HS-5 (cell line): ENCODE measurements at regions not wholly inside any gene's neighbourhood (a gene's known extent, or its start where the extent isn't known, plus 50 kb on each side); places are given as distances from the start of the nearest gene placed in this dataset.

ENCODE experiments used
- DNase-seq: peaks from one replicate; pipeline ENCODE4 v3.0.0-alpha.2; 2012; ENCODE audit warnings: low read depth

- DNase-seq, result no peak
Measured at GRCh38 chr1:239538239-239538988, 152.0 kb downstream of the CHRM3 start.

DNA sequence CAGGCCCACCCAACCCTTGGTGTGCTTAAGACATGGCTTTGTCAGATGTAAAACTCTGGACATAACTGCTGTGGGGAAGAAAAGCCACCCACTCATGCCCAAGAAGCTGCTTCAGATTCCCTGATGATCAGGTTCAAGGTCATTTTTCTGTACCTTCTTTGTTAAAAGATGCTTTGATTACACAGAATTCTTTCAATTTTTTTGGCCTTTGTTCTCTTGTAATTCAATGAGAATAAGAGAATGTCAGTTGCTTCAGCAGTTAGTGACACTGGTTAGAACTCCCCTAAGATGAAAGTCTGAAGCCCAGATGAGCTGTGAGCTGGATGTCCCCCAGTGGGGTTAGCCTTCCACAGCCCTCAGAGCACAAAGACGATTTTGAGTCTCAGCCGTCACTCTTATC lies 152.7 kb downstream of the CHRM3 start:
- no peak for DNase-seq

DNA sequence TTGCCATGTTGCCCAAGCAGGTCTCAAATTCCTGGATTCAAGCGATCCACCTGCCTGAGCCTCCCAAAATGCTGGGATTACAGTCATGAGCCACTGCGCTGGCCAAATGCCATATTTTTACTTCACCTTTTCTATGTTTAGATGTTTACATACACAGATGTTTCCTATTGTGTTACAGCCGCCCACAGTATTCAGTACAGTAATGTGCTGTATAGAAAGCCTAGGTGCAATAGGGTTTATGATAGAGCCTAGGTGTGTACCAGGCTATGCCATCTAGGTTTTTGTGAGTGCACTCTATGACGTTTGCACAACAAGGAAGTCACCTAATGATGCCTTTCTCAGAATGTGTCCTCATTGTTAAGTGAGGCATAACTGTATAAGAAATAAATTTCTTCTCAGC lies 153.4 kb downstream of the CHRM3 start:
- no peak for DNase-seq

GRCh38 chr1:239543873-239544272 lies 157.5 kb downstream of the CHRM3 start:
- no peak for DNase-seq

DNA sequence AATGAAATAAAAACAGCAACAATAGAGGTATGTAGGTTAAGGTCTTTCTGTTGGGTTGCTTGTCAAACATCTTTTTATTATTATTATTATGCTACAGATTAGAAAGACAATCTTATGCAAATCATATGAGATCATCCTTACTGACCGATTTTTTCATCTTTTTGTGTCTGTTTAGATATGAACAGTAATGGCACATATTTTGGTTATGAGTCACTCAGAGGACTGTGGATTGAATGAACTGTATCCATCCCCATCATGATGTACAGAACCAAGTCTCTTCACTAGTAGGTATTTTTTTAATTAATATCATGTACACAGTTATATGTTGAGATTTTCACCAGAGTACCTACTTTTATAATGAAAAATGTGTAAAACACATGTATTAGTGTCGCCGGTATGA lies 159.1 kb downstream of the CHRM3 start:
- peak; percentile 64 for DNase-seq

DNA sequence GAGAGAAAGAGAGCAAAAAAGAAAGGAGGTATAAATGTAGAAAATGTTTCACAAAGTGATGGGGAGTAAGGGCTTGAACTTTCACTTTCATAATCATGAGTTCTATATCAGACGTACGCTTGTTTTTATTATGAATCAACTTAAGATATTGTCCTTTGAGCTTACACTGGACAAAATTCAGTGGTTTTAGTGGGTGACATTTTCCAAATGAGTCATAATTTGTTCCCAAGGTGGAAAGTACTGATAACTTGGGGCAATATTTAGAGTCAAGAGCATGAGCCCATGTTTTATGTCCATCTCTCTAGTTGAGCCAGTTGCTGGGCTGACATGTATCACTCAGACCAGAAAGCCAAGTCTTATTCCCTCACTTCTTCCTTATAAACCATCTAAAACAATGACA lies 161.6 kb downstream of the CHRM3 start:
- DNase-seq, result no peak

- DNase-seq, result peak; percentile 9
Measured at GRCh38 chr1:239550178-239550577, 163.8 kb downstream of the CHRM3 start.

DNA sequence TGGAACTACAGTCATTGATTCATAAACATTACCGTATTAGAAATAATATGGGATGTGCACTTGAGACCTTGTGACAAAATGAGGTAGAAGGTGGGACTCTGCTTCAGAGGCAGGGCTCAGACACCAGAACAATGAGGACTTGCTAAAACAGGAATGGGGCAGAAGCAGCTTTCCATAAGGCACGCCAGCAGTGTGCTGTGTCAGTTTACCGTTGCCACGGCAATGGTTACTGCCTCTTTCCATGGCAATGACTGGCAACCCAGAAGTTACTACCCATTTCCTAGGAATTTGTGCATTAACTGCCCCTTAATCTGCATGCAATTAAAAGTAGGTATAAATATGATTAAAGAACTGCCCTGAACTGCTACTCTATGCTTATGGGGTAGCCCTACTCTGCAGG lies 169.0 kb downstream of the CHRM3 start:
- DNase-seq, result no peak

DNA sequence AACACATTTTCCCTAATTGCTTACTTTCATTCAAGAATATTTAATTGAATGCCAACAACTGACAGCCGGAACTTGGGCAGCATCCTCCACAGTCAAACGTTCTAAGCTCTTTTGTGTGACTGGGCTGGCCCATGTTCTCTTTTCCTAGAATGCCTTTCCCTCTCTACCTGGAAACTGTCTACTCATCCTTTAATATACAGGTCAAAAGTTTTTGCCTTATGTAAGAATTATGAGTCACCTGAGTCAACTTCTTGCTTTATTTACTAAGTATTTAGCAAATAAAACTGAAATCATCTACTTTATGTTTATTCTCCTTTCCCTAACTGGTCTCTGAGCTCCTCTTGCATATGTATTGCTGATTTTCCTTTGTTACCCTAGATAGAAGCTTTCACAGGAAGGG lies 172.2 kb downstream of the CHRM3 start:
- no peak for DNase-seq

DNA sequence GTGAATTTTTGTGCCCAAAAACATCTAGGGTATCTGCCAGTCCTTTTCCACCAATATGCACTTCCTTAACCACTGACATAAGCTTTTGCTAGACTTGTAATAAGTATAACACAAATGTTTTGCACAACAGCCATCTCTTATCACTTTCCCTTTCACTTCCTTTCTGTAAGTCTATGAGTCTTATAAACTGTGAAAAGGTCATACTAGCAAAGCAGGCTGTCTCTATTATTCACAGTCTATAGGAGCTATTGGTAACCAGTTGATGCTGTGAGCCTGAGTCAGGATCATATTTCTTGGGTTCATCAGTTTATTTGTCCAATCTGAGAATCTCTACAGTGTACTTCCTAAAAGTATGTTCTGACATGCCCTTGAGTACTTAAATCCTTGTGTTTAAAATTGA lies 172.6 kb downstream of the CHRM3 start:
- no peak for DNase-seq

- DNase-seq, result no peak
Measured at GRCh38 chr1:239560921-239561320, 174.6 kb downstream of the CHRM3 start.

DNA sequence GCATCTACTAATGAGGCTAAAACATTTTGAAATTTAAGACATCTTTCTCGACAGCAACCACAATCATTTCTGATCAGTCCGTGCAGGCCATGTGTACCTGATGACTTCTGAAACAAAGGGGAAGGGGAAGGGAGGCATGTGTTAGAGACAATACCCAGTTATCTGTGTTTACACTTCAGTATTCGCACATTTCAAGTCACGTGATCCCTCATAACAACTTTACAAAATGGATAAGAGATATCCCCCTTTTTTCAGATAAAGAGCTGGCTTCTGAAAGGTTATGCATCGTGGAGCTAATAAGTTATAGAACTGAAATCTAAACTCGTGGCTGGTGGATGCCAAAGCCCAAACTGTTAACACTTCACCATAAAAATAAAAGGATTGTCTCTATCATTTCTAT lies 175.7 kb downstream of the CHRM3 start:
- DNase-seq, result no peak

DNA sequence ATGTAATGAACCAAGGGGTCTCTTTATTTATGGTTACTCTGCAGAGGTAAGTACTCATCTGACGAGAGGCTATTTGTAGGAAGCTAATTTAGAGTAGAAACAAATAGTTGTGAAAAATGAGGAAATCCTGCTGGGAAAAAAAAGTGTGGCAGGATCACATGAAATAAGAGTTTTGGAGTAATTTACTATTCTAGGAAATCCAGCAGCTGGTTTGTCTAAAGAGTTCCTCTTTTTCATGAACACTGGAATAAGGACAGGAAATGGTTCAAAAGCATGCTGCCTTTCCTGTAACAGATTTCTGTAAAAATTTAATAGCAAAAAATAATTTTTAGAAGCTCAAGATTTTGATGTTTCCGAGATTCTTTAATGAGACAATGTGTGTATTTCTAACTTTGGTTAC lies 177.3 kb downstream of the CHRM3 start:
- no peak for DNase-seq

DNA sequence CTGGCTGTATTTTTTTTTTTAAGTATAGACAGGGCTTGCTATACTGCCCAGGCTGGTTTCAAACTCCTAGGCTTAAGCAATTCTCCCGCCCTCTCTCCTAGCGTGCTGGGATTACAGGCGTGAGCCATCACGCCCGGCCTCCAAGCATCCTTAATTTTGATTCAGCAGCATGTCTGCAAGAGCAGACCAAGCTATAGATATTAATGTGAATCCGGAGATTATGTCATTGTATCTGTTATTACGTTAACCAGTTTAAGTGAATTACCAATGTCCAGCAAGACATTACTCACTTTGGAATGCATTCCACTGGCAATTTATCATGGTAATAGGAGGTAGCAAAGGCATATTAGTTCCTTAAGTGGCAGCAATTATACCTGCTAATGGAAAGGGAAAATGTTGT lies 179.7 kb downstream of the CHRM3 start:
- no peak for DNase-seq

GRCh38 chr1:239570878-239571277 lies 184.5 kb downstream of the CHRM3 start:
- no peak for DNase-seq

DNA sequence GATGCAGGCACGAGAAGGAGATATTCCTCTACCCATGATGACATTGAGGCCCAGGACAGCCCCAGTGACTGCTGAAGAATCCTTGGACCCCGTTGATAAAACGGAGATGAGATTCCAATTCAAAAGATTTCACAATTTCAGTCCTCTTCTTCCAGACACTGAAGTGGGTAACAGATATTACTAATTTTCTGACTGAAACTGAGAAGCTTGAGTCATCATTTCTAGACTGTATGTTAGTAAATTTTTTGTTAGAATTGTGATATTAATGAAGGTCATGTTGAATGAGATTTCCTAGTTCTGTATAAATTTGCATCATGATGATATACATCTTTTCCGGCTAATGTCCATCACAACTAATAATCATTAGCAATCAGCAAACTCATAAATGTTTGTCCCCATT lies 185.8 kb downstream of the CHRM3 start:
- no peak for DNase-seq

GRCh38 chr1:239574112-239574511 lies 187.7 kb downstream of the CHRM3 start:
- no peak for DNase-seq

DNA sequence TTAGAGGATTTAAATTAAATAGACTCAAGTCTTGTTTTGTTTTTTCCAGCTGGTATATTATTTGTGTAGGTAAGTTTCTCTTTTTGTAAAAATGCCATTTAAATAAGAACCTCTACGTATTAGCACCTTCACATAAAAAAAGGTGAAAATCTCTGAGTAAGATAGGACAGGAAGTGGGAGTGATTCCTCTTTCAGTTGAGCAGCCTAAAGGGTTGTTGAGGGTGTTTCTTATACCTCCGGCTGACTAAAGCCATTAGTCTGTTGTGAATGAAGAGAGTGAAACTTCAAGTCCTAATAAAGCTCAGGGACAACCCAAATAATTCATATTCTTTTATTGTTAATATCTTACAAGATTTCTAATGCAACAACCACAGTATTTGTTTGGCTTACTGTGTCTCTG lies 188.7 kb downstream of the CHRM3 start:
- DNase-seq, result no peak

- no peak for DNase-seq
Measured at GRCh38 chr1:239583536-239583935, 197.2 kb downstream of the CHRM3 start.

GRCh38 chr1:239586128-239586527 lies 199.8 kb downstream of the CHRM3 start:
- DNase-seq, result no peak

GRCh38 chr1:239587066-239587465 lies 200.7 kb downstream of the CHRM3 start:
- no peak for DNase-seq

DNA sequence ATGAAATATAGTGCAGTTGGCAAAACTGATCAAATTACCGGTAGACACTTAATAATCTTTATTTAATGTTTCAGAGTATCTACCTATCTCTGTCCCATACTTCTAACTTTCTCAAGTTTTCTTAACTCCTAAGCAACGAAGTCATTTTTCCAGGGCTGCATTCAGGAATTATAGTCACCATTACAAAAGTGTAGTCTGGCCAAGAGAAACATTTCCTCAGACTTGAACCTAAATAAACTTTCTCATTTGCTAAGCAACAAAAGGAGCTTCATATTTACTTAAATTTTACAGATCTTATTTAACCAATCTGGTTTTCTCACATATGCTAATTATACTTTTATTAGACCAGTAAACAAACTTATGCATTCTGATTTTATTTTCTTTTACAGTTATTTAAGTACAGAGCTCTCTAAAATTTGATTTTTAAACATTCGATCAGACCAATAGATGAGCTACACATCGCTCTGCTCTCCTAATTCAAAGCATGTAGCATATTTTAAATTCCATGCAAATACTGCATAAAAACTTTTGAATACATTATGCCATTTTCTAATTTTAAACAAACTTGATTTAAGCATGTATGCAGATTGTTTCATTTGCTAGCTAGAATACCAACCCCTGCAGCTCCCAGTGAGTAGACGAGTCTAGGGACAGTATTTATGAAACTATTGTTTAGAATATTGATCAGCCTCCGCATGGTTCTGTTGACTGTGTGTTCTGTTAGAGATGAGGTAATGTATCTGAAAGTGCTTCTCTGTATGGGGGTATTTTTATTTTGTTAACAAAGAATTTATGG lies 201.4 kb downstream of the CHRM3 start:
- DNase-seq, result no peak

DNA sequence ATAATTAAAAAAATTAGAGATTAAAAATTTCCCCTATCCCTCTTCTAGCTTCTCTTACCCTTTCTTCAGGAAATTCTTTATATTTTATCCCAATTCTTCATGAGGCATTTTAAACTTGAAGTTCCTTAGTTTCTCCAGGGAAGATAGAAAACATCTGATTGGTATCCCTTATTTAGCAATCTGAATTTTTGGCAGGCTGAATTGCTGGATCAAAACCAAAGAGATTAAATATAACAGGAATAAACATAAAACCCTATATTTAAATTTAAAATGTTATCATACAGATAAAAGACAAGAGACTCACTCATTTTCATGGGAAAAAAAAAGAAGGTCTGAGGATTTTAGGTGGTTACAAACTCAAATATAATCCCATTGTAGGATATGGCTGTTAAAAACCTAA lies 204.2 kb downstream of the CHRM3 start:
- DNase-seq, result no peak

GRCh38 chr1:239593527-239593926 lies 207.2 kb downstream of the CHRM3 start:
- no peak for DNase-seq
